GM21515 (cell line): ENCODE measurements at regions not wholly inside any gene's neighbourhood (a gene's known extent, or its start where the extent isn't known, plus 50 kb on each side); places are given as distances from the start of the nearest gene placed in this dataset.
"Not testable (repeated sequence)": the region's sequence is repeated elsewhere in the genome, so short reads cannot be mapped to it uniquely, and the experiment has no call there.

Experiments used
- ATAC-seq: cut with Tn5 transposase; IDR thresholded peaks from one replicate; pipeline ENCODE4 v1.9.1; 2021; ENCODE audit not compliant: unreplicated experiment

DNA sequence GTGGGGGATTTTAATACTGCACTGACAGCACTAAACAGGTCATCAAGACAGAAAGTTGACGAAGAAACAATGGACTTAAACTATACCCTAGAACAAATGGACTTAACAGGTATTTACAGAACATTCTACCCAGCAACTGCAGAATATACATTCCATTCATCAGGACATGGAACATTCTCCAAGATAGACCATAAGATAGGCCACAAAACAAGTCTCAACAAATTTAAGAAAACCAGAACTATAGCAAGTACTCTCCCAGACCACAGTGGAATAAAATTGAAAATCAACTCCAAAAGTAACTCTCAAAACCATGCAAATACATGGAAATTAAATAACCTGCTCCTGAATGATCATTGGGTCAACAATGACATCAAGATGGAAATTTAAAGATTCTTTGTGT lies 218.3 kb downstream of the SYK start:
- not testable (repeated sequence) for ATAC-seq

GRCh38 chr9:91021656-91022055 lies 220.0 kb downstream of the SYK start:
- not testable (repeated sequence) for ATAC-seq

- ATAC-seq = no peak
Measured at GRCh38 chr9:91023741-91024140, 222.1 kb downstream of the SYK start.

DNA sequence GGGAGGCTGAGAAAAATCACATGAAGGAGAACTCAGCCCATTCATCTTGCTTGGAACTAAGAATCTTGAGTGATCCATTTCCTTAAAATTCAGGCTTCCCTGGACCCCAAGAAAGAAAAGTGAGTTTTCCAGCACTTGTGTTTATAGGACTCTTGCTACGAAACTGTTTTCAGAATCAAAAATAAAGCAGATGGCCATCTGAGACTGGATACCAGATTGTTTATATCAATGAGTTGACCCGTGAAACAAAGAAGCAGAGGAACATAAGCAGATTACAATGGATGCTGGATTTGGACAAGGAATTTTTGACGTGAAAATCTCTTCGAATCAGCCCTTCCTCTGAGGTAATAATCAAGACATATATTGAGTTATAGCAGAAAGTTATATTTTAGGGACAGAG lies 223.2 kb downstream of the SYK start:
- no peak for ATAC-seq

GRCh38 chr9:91025856-91026255 lies 224.2 kb downstream of the SYK start:
- no peak for ATAC-seq

GRCh38 chr9:91026266-91026665 lies 224.6 kb downstream of the SYK start:
- ATAC-seq = no peak

- ATAC-seq = no peak
Measured at GRCh38 chr9:91027005-91027404, 225.4 kb downstream of the SYK start.

DNA sequence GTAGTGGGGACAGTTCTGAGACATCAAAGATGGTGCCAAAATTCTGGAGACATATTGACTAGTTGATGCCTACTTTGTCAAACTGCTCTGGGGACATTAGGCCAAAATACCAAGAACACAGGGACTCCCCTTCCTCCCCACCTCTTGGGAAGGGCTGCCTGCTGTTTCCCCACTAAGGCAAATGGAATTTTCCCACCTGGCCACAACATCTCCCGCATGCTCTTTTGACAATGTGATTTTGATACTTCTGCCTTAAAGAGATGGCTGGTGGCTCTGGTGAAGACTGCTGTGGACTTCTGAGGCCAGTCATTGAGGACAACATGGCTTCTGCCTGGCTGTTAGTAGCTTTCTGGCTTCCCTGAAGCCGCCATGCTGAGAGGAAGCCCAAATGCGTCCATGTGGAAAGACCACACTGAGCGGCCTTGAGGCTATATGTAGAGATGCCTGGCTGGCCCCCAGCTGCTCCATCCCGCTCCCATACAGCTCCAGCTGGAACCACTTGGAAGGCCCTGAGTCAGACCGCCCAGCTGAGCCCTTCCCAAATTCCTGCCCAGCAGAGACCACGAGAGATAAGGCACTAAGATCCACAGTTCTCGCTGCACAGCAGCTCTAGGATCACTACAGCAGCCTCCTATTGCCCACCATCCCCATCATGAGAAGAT lies 226.7 kb downstream of the SYK start:
- ATAC-seq = no peak

DNA sequence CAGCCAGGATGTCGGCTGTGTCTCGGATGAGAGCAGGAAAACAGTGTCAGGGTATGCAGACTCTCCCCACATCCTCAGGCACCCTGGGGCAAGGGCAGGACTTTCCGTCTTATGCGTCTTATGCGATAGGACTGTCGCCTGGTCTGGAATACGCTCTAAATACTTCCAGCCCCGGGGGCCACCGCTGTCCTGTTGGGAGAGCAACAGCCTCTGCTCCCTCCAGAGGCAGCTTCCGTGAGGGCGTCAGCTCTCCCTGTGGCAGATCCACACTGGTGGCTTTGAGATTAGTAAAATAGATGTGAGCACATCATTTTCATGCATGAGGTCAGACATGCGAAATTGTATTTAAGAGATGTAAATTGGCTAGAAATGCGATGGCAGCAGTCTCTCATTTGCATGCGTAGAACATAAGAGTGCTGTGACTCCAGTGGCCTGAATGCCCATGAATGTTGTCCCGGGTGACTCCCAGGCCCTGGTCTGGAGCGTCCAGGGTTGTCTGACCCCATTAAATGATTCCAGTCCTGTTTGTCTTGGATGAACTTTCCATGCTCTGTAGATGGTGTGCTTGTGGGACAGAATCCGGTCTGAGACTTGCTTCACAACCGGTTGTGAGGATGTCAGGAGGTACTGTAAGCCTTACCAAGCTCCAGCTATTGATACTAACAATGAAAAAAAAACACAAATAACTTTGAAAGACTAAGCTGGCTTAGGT lies 228.2 kb downstream of the SYK start:
- ATAC-seq = no peak

DNA sequence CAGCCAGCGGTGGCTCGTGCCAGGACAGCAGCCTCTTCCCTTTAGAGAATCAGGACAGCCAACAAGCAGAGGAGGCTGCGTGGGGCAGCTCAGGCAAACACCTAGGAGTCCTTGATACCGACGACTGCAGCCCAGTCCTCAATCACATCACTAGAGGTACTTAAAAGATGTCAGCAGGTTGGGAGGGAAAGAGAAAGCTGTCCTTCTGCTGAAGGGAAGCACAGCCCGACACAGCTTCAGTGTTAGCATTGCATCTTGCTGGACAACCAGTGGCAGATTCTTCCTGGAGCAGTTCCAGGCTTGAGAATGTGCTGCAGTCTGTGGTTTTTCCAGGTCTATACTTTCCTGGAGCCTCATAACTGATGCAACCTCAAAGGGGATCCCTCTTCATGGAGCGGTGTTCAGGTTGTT lies 230.5 kb downstream of the SYK start:
- no peak for ATAC-seq

- no peak for ATAC-seq
Measured at GRCh38 chr9:91033270-91033669, 231.7 kb downstream of the SYK start.

GRCh38 chr9:91033797-91034196 lies 232.2 kb downstream of the SYK start:
- ATAC-seq = no peak

- ATAC-seq = no peak
Measured at GRCh38 chr9:91034521-91034920, 232.9 kb downstream of the SYK start.

GRCh38 chr9:91034976-91035824 lies 233.6 kb downstream of the SYK start:
- no peak for ATAC-seq

DNA sequence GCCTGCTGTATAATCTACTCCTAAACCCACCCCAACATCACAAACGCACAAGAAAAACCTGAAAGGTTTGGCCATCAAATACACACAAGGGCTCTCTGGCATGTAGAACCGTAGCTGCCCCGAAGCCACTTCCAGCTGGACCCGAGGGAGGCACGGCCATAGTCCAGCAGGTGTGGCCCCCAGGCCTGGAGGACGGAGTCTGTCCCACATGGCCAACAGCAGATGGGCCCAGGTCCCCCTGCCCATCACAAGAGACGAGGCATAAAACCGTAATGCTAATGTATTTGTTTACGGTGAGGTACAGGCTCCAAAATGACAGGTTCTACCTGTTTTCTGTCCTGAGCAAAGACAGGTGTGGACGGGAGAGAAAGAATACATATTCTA lies 234.2 kb downstream of the SYK start:
- ATAC-seq = no peak

- no peak for ATAC-seq
Measured at GRCh38 chr9:91036356-91036755, 234.7 kb downstream of the SYK start.

DNA sequence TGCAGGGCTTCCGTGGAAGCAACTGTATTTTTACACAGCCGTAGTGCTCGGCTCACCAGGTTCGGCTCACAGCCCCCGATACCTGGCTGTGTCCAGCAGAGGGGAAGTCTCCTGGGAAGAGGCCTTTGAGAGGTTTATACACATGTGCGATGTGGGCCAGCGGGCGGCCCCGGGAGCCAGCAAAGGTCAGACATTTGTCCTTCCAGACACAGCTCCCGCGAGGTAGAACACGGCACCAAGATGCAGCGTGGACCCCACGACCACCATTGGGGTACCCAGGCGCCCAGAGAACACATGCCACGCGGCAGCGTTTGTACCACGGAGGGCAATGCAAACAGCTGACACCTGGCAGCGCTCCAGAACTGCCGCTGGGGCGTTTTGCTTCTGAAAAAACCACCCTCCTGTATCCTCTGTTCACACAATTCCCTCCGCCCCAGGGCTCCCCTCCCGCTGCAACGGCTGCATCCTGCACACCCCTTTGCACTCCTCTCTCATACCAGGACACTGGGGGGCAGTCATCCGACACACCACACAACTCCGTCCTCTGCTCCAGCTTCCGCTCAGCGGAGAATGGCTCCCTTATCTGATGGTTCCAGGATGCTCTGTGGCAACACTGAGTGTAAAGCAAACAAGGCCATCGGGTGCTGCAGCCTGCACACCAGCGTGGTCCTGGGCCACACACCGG lies 235.3 kb downstream of the SYK start:
- ATAC-seq = no peak

GRCh38 chr9:91037511-91038482 lies 236.2 kb downstream of the SYK start:
- ATAC-seq = no peak

DNA sequence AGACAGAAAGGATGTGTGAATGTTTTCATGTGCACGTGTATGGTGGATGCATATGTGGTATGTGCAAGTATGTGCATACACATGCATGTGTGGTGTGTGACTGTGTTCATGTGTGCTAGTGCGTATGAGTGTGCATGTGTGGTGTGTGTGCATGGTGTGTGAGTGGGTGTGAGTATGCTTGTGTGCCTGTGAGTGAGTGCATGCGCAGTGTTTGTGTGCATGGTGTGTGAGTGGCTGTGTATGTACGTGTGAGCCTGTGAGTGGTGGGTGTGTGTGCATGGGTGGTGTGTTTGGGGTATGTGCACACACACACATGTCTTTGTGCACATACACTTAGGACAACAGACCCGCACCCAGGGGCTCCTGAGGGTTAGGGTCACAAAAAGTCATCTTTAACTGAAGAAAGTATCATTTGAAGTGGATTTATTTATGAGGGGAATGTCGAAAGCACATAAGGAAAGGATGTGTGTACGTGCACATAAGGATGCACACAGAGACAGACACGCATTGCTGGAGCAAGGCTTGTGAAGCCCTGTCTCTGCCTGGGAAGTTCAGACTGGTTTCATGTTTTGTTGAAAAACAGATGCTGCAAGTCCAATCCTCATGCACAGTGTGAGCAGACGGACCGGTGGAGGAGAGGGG lies 237.0 kb downstream of the SYK start:
- no peak for ATAC-seq
